SK-N-DZ (cell line): ENCODE measurements at regions not wholly inside any gene's neighbourhood (a gene's known extent, or its start where the extent isn't known, plus 50 kb on each side); places are given as distances from the start of the nearest gene placed in this dataset.

Experiments
- DNase-seq: peaks from one replicate; pipeline ENCODE4 v3.0.0-alpha.2; 2015; ENCODE audit warnings: low spot score

- no peak for DNase-seq
Observed at GRCh38 chr2:239540174-239540573, 139.4 kb upstream of the HDAC4 start.

- no peak for DNase-seq
Observed at GRCh38 chr2:239539776-239540100, 138.9 kb upstream of the HDAC4 start.

GRCh38 chr2:239539083-239539775 lies 138.4 kb upstream of the HDAC4 start:
- no peak for DNase-seq

- DNase-seq: no peak
Observed at GRCh38 chr2:239538357-239539052, 137.7 kb upstream of the HDAC4 start.

GRCh38 chr2:239537633-239538356 lies 137.0 kb upstream of the HDAC4 start:
- no peak for DNase-seq

- no peak for DNase-seq
Observed at GRCh38 chr2:239536186-239536585, 135.4 kb upstream of the HDAC4 start.

- DNase-seq: no peak
Observed at GRCh38 chr2:239535413-239536144, 134.8 kb upstream of the HDAC4 start.

GRCh38 chr2:239534581-239535412 lies 134.0 kb upstream of the HDAC4 start:
- no peak for DNase-seq

GRCh38 chr2:239533569-239534316 lies 132.9 kb upstream of the HDAC4 start:
- no peak for DNase-seq

GRCh38 chr2:239532859-239533258 lies 132.0 kb upstream of the HDAC4 start:
- no peak for DNase-seq

- DNase-seq: no peak
Observed at GRCh38 chr2:239532250-239532649, 131.4 kb upstream of the HDAC4 start.

- DNase-seq: peak; percentile 56
Observed at GRCh38 chr2:239531456-239532241, 130.8 kb upstream of the HDAC4 start.

GRCh38 chr2:239530749-239531316 lies 130.0 kb upstream of the HDAC4 start:
- no peak for DNase-seq

GRCh38 chr2:239529313-239530015 lies 128.6 kb upstream of the HDAC4 start:
- no peak for DNase-seq

GRCh38 chr2:239528883-239529282 lies 128.1 kb upstream of the HDAC4 start:
- DNase-seq: no peak

- no peak for DNase-seq
Observed at GRCh38 chr2:239528146-239528545, 127.3 kb upstream of the HDAC4 start.

GRCh38 chr2:239526666-239527415 lies 126.0 kb upstream of the HDAC4 start:
- no peak for DNase-seq

- no peak for DNase-seq
Observed at GRCh38 chr2:239526038-239526437, 125.2 kb upstream of the HDAC4 start.
